Neural cell (in vitro differentiated cells): ENCODE measurements at regions not wholly inside any gene's neighbourhood (a gene's known extent, or its start where the extent isn't known, plus 50 kb on each side); places are given as distances from the start of the nearest gene placed in this dataset.

Experiments
- CTCF ChIP-seq: fragments of 450-650 bp; IDR thresholded peaks from 2 replicates; pipeline ENCODE4 v1.5.1; 2014; ENCODE audit warnings: antibody characterized with exemption, mild to moderate bottlenecking, moderate library complexity; ENCODE audit not compliant: poor library complexity, severe bottlenecking
- EP300 ChIP-seq: fragments of 450-650 bp; conservative IDR thresholded peaks from 2 replicates; pipeline ENCODE4 v1.6.1; 2014; ENCODE audit warnings: antibody characterized with exemption, mild to moderate bottlenecking, moderate library complexity; ENCODE audit not compliant: poor library complexity, severe bottlenecking
- EZH2 ChIP-seq: fragments of 200-600, 300-800 bp; shearing (Covaris generic), sonication (generic); IDR thresholded peaks from 2 replicates; pipeline ENCODE4 v1.6.1; 2014; ENCODE audit warnings: antibody characterized with exemption, low read length, borderline replicate concordance, mild to moderate bottlenecking; ENCODE audit not compliant: insufficient read depth, poor library complexity, severe bottlenecking
- MXI1 ChIP-seq: fragments of 450-650 bp; conservative IDR thresholded peaks from 2 replicates; pipeline ENCODE4 v1.6.1; 2014; ENCODE audit warnings: antibody characterized with exemption, mild to moderate bottlenecking; ENCODE audit not compliant: poor library complexity, severe bottlenecking
- POLR2AphosphoS5 ChIP-seq: IDR thresholded peaks from 2 replicates; pipeline ENCODE4 v1.6.1; 2012
- RAD21 ChIP-seq: fragments of 450-650 bp; conservative IDR thresholded peaks from 2 replicates; pipeline ENCODE4 v1.6.1; 2014; ENCODE audit warnings: antibody characterized with exemption, mild to moderate bottlenecking, moderate library complexity
- REST ChIP-seq: IDR thresholded peaks from 2 replicates; pipeline ENCODE4 v1.6.1; 2012; ENCODE audit warnings: borderline replicate concordance

GRCh38 chr13:44230071-44230470 lies 143.6 kb upstream of the SERP2 start:
- TF ChIP-seq MXI1 (no peak), CTCF (no peak), RAD21 (no peak), EZH2 (no peak), POLR2AphosphoS5 (no peak), EP300 (no peak), REST (no peak)
